IPS-NIHi7 (cell line): ENCODE measurements at regions not wholly inside any gene's neighbourhood (a gene's known extent, or its start where the extent isn't known, plus 50 kb on each side); places are given as distances from the start of the nearest gene placed in this dataset.

Source experiments
- DNase-seq: peaks from one replicate; pipeline ENCODE4 v3.0.0; 2012; ENCODE audit warnings: mixed read lengths; ENCODE audit errors: extremely low spot score

GRCh38 chr5:39518516-39518915 lies 93.7 kb upstream of the DAB2 start:
- DNase-seq: no peak

- no peak for DNase-seq
Observed at GRCh38 chr5:39517800-39518199, 93.0 kb upstream of the DAB2 start.

GRCh38 chr5:39515881-39516280 lies 91.1 kb upstream of the DAB2 start:
- no peak for DNase-seq

- no peak for DNase-seq
Observed at GRCh38 chr5:39513236-39513635, 88.5 kb upstream of the DAB2 start.

- DNase-seq: no peak
Observed at GRCh38 chr5:39506211-39506610, 81.4 kb upstream of the DAB2 start.

- DNase-seq: no peak
Observed at GRCh38 chr5:39505791-39506190, 81.0 kb upstream of the DAB2 start.

- no peak for DNase-seq
Observed at GRCh38 chr5:39505363-39505762, 80.6 kb upstream of the DAB2 start.

- no peak for DNase-seq
Observed at GRCh38 chr5:39503155-39503554, 78.4 kb upstream of the DAB2 start.

- DNase-seq: no peak
Observed at GRCh38 chr5:39502704-39503103, 77.9 kb upstream of the DAB2 start.

GRCh38 chr5:39501397-39501796 lies 76.6 kb upstream of the DAB2 start:
- DNase-seq: no peak

- DNase-seq: no peak
Observed at GRCh38 chr5:39500551-39501175, 75.9 kb upstream of the DAB2 start.

GRCh38 chr5:39498278-39498952 lies 73.6 kb upstream of the DAB2 start:
- no peak for DNase-seq

- no peak for DNase-seq
Observed at GRCh38 chr5:39497322-39497721, 72.5 kb upstream of the DAB2 start.

GRCh38 chr5:39495227-39495626 lies 70.4 kb upstream of the DAB2 start:
- DNase-seq: no peak

- no peak for DNase-seq
Observed at GRCh38 chr5:39494534-39494933, 69.8 kb upstream of the DAB2 start.

- DNase-seq: no peak
Observed at GRCh38 chr5:39494107-39494510, 69.3 kb upstream of the DAB2 start.

- DNase-seq: no peak
Observed at GRCh38 chr5:39491210-39491609, 66.4 kb upstream of the DAB2 start.

GRCh38 chr5:39489263-39489662 lies 64.5 kb upstream of the DAB2 start:
- DNase-seq: no peak

GRCh38 chr5:39486790-39487189 lies 62.0 kb upstream of the DAB2 start:
- no peak for DNase-seq

GRCh38 chr5:39486361-39486760 lies 61.6 kb upstream of the DAB2 start:
- no peak for DNase-seq

GRCh38 chr5:39485079-39485478 lies 60.3 kb upstream of the DAB2 start:
- DNase-seq: no peak

GRCh38 chr5:39484673-39485072 lies 59.9 kb upstream of the DAB2 start:
- no peak for DNase-seq

- no peak for DNase-seq
Observed at GRCh38 chr5:39482098-39482497, 57.3 kb upstream of the DAB2 start.

GRCh38 chr5:39479537-39479936 lies 54.8 kb upstream of the DAB2 start:
- DNase-seq: no peak
